Left lung (tissue), 4 donors: ENCODE measurements at regions not wholly inside any gene's neighbourhood (a gene's known extent, or its start where the extent isn't known, plus 50 kb on each side); places are given as distances from the start of the nearest gene placed in this dataset.

ENCODE experiments used
- ATAC-seq: fragments of 200-7000 bp; cut with Tn5 transposase; one replicate; pipeline ENCODE4 v1.9.1; 2020; ENCODE audit warnings: moderate library complexity
- DNase-seq, 4 donors: peaks; one replicate each; pipeline ENCODE4 v3.0.0-alpha.2; 2013 to 2020
- H3K27ac ChIP-seq, 2 donors: fragments of 200-600 bp; sonication (generic) in 1 of 2; one replicate each; pipeline versions ENCODE4 v1.5.0 to v1.8.0; 2020 to 2021
- H3K27me3 ChIP-seq, 2 donors: fragments of 200-600 bp; sonication (generic) in 1 of 2; one replicate each; pipeline versions ENCODE4 v1.5.0 to v1.8.0; 2020 to 2021
- H3K36me3 ChIP-seq, 2 donors: fragments of 200-600 bp; sonication (generic) in 1 of 2; one replicate each; pipeline versions ENCODE4 v1.5.0 to v1.8.0; 2020 to 2021
- H3K4me1 ChIP-seq, 2 donors: fragments of 200-600 bp; one replicate each; pipeline ENCODE4 v1.8.0; 2021
- H3K4me3 ChIP-seq, 2 donors: fragments of 200-600 bp; sonication (generic) in 1 of 2; one replicate each; pipeline versions ENCODE4 v1.5.0 to v1.8.0; 2020 to 2021; ENCODE audit warnings: mild to moderate bottlenecking in 1 of 2
- H3K9me3 ChIP-seq, 2 donors: fragments of 200-600 bp; sonication (generic) in 1 of 2; one replicate each; pipeline versions ENCODE4 v1.5.0 to v1.8.0; 2020 to 2021
- CTCF ChIP-seq, 2 donors: fragments of 200-600 bp; sonication (generic) in 1 of 2; IDR thresholded peaks; one replicate each; pipeline versions ENCODE4 v1.5.0 to v1.8.0; 2021; ENCODE audit warnings: antibody characterized with exemption in 2 of 2
- intact Hi-C, 2 donors: fragments of 100-400 bp; cut with DNase I; formaldehyde crosslinking; loops; one replicate each; pipeline versions ENCODE4 v1.11.2 to v1.14.2; 2022
- donor health status: DM: no; HTN: yes; CAD: no.
- donor health status: DM: no; HTN: no; CAD: no.

DNA sequence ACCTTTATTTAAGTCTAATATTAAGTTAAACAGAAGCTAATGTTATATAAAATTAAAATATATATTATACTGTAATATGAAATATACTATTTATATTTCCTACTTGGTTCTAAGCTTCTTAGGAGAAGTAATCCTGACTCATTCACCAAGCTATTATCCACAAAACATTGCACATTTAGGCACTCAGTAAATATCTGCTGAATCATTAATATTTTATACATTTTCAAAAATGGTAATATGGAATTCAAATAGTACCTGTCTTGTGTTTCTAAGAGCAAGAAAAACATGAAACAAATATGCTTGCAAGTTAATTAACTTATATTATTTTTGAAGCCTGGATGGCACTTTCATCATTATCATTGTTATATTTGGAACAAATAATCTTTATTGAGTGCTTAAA, 153.0 kb upstream of the CNTN4 start:
- Histone ChIP-seq H3K9me3 (no peaks in the 10 kb centered on the region), H3K4me3 (no peak overlapping the region), H3K4me1 (no peaks in the 10 kb centered on the region), H3K36me3 (no peaks in the 10 kb centered on the region), H3K27ac (no peak overlapping the region), H3K27me3 (no peaks in the 10 kb centered on the region)
- no peak for TF ChIP-seq CTCF (IDR thresholded peaks at IDR 0.05)
- DNase-seq = no peak
- ATAC-seq = no peak
- intact Hi-C loops = no loop called here

GRCh38 chr3:1953536-1953935, 145.1 kb upstream of the CNTN4 start:
- Histone ChIP-seq H3K27ac (no peak overlapping the region), H3K9me3 (peaks cover 0 to 7% of the 10 kb centered on the region in 2 donors), H3K36me3 (no peaks in the 10 kb centered on the region), H3K4me1 (no peaks in the 10 kb centered on the region), H3K27me3 (no peaks in the 10 kb centered on the region), H3K4me3 (no peak overlapping the region)
- DNase-seq (no peak), ATAC-seq (no peak)
- no peak for TF ChIP-seq CTCF (IDR thresholded peaks at IDR 0.05)
- intact Hi-C loops = no loop called here

DNA sequence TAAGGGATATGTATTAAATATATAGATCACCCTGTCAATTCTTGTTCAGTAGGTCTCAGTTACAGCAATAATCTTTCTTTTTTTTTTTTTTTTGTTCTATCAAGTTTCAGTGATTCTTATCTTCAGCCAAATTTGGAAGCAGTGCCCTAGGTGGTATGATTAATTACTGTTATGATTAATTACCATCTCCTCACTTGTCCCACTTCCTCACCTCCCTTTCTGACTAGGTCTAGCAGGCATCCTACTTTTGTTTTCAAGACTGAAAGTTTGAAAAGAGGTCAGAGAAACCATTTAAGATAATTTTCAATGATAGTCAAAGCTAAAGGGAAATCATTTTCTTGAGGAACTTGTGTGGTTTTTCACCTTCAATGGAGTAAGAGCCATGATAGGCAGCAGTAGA, 144.0 kb upstream of the CNTN4 start:
- Histone ChIP-seq H3K4me1 (no peaks in the 10 kb centered on the region), H3K9me3 (peaks cover 0 to 7% of the 10 kb centered on the region in 2 donors), H3K27ac (no peak overlapping the region), H3K4me3 (no peak overlapping the region), H3K27me3 (no peaks in the 10 kb centered on the region), H3K36me3 (no peaks in the 10 kb centered on the region)
- ATAC-seq (no peak), DNase-seq (no peak)
- no peak for TF ChIP-seq CTCF (IDR thresholded peaks at IDR 0.05)
- intact Hi-C loops = no loop called here

DNA sequence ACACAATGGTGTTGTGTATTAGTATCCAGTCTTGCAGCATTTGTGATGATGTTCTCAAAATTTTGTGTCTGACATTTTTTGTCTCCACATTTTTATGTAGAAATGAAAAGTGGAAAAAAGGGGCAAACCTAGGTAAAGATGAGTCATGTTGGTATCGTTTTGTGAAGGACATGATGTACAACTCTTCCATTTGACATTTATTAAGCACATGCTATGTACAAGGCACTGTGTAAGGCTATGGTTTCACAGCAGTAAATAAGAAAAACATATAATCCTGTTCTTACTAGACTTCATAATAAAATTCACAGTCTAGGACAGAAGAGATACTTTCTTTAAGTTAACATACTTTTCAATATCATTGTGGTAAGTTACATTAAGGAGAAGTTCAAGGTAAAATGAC, 143.5 kb upstream of the CNTN4 start:
- TF ChIP-seq CTCF (IDR thresholded peaks at IDR 0.05) = no peak
- H3K27ac ChIP-seq = no peak overlapping the region
- H3K4me1 ChIP-seq = no peaks in the 10 kb centered on the region
- DNase-seq (no peak), ATAC-seq (no peak)
- H3K4me3 ChIP-seq = no peak overlapping the region
- no peaks in the 10 kb centered on the region for H3K36me3 ChIP-seq
- intact Hi-C loops = no loop called here
- no peaks in the 10 kb centered on the region for H3K27me3 ChIP-seq
- H3K9me3 ChIP-seq = peaks cover 0 to 7% of the 10 kb centered on the region in 2 donors

DNA sequence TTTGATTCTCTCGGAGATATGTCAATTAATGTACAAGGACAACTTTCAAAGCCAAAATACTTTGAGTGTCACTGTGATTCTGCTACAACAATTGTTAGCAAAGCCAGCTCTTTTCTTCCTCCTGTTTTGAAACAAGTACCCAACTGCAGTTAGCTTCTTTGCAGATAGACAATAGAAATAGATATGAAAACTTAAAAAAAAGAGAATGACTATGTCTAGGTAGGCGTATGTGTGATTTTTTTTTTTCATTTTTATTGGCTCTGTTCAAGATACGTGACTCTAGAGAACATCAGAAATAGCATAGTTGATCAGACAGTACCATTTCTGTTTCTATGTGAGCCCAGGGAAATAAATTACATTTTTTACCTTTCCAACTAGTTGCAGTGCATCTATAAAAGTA, 142.9 kb upstream of the CNTN4 start:
- H3K9me3 ChIP-seq = peaks cover 0 to 7% of the 10 kb centered on the region in 2 donors
- no peak overlapping the region for H3K4me3 ChIP-seq
- intact Hi-C loops = no loop called here
- TF ChIP-seq CTCF (IDR thresholded peaks at IDR 0.05) = no peak
- no peaks in the 10 kb centered on the region for H3K27me3 ChIP-seq
- DNase-seq (no peak), ATAC-seq (no peak)
- H3K36me3 ChIP-seq = no peaks in the 10 kb centered on the region
- no peaks in the 10 kb centered on the region for H3K4me1 ChIP-seq
- H3K27ac ChIP-seq = no peak overlapping the region
